Astrocyte of the spinal cord (primary cell): ENCODE measurements at regions not wholly inside any gene's neighbourhood (a gene's known extent, or its start where the extent isn't known, plus 50 kb on each side); places are given as distances from the start of the nearest gene placed in this dataset.

ENCODE experiments used
- DNase-seq: peaks from one replicate; pipeline ENCODE4 v3.0.0; 2011; ENCODE audit warnings: low read depth, low spot score
- H3K4me3 ChIP-seq: 2 replicates; pipeline ENCODE4 v1.5.1; 2011; ENCODE audit warnings: low read depth, mild to moderate bottlenecking, low read length, moderate library complexity
- in situ Hi-C: cut with HindIII; loops from 2 replicates; pipeline ENCODE4 v1.10.0; 2017; ENCODE audit warnings: low sequenced_read_pairs
- TF ChIP-seq, protein P1 (sequence below): IDR thresholded peaks from 2 replicates; pipeline ENCODE4 v1.5.1; 2012; ENCODE audit warnings: low read depth, mild to moderate bottlenecking, low read length, inconsistent platforms

DNA sequence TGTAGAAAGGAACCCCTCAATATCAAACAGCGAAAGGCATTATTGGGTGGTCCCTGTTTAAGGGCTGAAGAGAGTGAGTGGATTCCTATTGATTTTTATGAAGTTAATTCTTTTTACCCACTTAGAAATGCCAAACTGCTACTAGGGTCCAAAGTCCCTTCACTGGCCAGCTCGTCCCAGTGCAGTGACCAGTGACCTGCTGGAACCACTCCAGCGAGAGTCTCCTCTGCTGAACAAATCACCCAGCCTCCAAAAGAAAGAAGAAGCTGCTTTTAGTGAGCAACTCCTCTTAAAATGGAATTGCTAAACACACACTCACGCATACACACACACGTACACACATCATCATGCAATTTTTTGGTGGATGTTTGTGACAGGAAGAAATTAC, 198.2 kb upstream of the PLEKHG7 start:
- DNase-seq, result no peak
- in situ Hi-C loops, result no loop called here
- TF ChIP-seq, protein P1, sequence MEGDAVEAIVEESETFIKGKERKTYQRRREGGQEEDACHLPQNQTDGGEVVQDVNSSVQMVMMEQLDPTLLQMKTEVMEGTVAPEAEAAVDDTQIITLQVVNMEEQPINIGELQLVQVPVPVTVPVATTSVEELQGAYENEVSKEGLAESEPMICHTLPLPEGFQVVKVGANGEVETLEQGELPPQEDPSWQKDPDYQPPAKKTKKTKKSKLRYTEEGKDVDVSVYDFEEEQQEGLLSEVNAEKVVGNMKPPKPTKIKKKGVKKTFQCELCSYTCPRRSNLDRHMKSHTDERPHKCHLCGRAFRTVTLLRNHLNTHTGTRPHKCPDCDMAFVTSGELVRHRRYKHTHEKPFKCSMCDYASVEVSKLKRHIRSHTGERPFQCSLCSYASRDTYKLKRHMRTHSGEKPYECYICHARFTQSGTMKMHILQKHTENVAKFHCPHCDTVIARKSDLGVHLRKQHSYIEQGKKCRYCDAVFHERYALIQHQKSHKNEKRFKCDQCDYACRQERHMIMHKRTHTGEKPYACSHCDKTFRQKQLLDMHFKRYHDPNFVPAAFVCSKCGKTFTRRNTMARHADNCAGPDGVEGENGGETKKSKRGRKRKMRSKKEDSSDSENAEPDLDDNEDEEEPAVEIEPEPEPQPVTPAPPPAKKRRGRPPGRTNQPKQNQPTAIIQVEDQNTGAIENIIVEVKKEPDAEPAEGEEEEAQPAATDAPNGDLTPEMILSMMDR, result no peak

DNA sequence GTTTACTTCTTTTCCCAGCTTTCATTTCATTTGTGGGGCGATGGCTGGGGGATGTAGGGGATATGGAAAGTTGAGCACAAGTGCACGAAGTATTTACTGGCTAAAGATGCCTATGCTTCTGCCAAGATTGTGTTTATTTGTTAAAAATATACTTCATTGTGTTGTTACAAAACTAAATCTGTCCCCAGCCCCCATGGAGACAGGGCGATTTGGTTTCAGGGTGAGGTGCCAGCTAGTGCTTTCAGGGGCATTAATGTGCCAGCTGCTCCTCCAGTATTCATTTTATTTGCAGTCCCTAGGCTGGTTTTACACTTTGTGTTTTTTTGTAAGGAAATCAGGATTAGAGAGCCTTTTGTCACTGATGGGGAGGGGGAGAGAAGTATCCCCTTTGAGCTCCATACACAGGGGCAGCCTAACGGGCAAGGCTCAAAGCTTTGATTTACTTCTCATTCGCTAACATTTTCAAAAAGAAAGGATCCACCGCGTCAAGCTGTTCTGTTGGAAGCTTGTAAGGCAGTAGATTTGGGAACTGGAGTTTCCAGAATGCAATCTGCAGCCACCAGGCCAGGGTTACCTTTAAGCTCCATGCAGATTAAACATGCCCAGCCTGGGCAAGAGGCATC, 198.7 kb upstream of the PLEKHG7 start:
- in situ Hi-C loops, result no loop called here
- TF ChIP-seq, protein P1, result no peak
- no peak overlapping the region for H3K4me3 ChIP-seq
- no peak for DNase-seq

More for the DNA sequence above, 198.2 kb upstream of the PLEKHG7 start:
- no peak overlapping the region for H3K4me3 ChIP-seq

DNA sequence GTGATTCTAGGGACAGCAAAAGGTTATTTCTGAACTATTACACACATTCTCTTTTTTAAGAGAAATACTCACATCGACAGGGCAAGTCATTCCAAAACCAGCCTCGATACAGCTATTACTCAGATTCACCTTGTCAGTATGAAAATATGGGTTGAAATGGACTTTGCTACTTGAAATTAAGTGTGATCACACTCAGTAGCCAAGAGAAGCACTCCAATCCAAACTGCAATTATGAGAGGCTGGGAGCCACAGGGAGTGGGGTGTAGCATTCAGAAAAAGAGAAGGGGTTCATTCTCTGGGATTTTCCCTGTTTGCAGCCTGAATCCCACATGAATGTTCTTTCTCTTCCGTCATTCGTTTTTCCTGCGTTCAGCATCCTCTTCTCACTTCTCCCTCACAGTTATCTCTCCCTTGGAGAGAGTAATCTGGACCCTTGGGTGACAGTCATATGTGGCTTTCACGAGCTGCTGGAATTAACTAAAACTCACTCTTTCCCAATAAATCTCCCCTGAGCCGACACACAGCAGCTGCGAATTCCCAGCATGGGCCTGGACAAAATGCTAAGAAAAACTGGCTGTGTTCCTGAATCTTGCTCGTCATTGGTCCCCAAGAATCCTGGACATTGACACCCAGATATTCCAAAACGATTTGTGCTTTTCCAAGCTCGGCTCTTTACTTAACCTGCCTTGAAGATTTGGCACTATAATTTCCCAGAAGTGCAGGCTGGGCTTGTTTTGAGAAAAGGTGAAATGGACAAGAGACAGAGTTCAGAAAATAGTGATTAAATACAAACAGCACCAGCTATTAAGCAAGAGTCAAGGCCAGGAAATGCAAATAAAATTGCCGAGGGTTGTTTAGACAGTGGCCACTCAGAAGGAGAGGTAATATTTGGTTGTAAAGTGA, 199.5 kb upstream of the PLEKHG7 start:
- TF ChIP-seq, protein P1, result no peak
- H3K4me3 ChIP-seq, result no peak overlapping the region
- DNase-seq, result no peak
- in situ Hi-C loops, result no loop called here

DNA sequence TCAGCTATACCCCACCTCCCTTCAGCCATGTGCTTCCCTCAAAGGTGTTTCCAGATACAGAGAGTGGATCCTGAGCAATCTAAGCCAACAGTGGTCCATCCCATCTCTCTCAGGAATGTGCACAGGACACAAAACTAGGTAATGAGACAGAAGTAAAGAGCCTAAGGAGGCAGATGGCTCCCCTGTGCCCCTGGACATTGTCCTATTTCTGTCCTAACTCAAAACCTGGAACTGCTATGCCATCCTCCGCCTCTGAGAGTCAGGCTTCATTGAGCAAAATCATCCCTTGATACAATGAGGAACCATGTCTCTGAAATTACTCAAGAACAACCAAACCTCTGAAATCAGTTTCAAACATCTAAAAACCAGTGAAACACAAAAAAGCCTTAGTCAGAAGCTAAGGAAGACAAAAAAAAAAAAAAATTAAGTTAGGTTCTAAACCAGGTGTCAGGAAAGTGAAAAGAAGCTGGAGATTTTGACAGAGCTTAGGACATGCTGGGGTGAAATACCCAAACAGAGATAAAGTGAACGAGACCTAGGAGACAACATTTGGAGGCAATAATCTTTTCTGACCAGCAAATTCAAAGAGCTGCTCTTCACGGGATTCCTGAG, 200.3 kb upstream of the PLEKHG7 start:
- TF ChIP-seq, protein P1, result no peak

DNA sequence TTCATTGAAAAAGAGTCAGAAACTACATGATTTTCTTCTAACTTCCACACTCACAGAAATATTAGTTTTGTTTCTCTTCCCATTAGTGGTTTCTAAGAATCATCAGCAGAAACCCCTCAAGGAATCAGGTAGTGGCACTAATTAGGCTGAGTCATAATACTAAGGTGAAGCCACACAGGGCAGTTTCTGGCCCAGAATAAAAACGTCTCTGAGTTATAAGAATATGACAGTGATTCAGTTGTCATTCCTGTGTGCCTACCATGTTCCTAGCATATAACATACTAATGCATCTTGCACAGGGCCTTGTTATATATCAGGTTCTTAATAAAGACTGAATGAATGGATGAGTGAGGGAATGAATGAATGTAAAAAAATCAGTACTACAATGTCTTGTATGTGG, 206.0 kb upstream of the PLEKHG7 start:
- in situ Hi-C loops, result no loop called here
- TF ChIP-seq, protein P1, result no peak
- DNase-seq, result no peak
- no peak overlapping the region for H3K4me3 ChIP-seq

More for the DNA sequence above, 200.3 kb upstream of the PLEKHG7 start:
- in situ Hi-C loops, result no loop called here
- no peak for DNase-seq
- H3K4me3 ChIP-seq, result no peak overlapping the region

DNA sequence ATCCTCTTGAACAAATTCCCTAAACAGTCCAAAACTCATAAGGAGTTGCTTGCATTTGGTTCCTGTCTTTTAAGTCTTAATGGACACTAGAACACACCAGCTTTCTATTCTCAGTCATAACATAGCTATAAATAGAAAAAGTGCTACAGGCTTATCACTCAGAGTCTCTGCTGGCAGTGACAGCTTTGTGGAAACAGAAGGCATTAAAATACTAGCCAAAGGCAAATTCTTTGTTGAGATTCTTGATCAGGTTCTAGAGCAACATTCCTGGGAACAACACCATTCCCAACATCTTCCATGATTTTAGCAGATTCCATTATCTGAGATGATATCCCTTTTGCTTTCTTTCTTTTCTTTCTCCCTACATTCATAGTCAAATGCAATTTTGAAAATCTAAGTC, 207.7 kb upstream of the PLEKHG7 start:
- in situ Hi-C loops, result no loop called here
- DNase-seq, result no peak
- TF ChIP-seq, protein P1, result no peak
- no peak overlapping the region for H3K4me3 ChIP-seq
